ENCODE measurements at regions not wholly inside any gene's neighbourhood (a gene's known extent, or its start where the extent isn't known, plus 50 kb on each side); places are given as distances from the start of the nearest gene placed in this dataset.
"Not testable (repeated sequence)": the region's sequence is repeated elsewhere in the genome, so short reads cannot be mapped to it uniquely, and the experiment has no call there.

GRCh38 chr1:104946558-104947210, 1197.0 kb downstream of the AMY1C start:
- DNase-seq (ENCODE audit: low read depth) = no peak

- no peak for DNase-seq (ENCODE audit: low read depth)
Measured at GRCh38 chr1:104953555-104953954, 1203.9 kb downstream of the AMY1C start.

GRCh38 chr1:104973516-104973915, 1223.8 kb downstream of the AMY1C start:
- no peak for DNase-seq (ENCODE audit: low read depth)

- DNase-seq (ENCODE audit: low read depth) = no peak
Measured at GRCh38 chr1:104979651-104980050, 1230.0 kb downstream of the AMY1C start.

GRCh38 chr1:104987210-104987609, 1237.5 kb downstream of the AMY1C start:
- DNase-seq (ENCODE audit: low read depth) = no peak

- DNase-seq (ENCODE audit: low read depth) = no peak
Measured at GRCh38 chr1:104989012-104989411, 1239.3 kb downstream of the AMY1C start.

- peak; percentile 0 for DNase-seq (ENCODE audit: low read depth)
Measured at GRCh38 chr1:104991702-104992101, 1242.0 kb downstream of the AMY1C start.

GRCh38 chr1:105000793-105001192, 1251.1 kb downstream of the AMY1C start:
- DNase-seq (ENCODE audit: low read depth) = no peak

GRCh38 chr1:105004515-105004914, 1254.8 kb downstream of the AMY1C start:
- DNase-seq (ENCODE audit: low read depth) = no peak

- DNase-seq (ENCODE audit: low read depth) = no peak
Measured at GRCh38 chr1:105005594-105006195, 1256.0 kb downstream of the AMY1C start.

GRCh38 chr1:105017587-105017986, 1267.9 kb downstream of the AMY1C start:
- no peak for DNase-seq (ENCODE audit: low read depth)

GRCh38 chr1:105023719-105024118, 1274.0 kb downstream of the AMY1C start:
- no peak for DNase-seq (ENCODE audit: low read depth)

GRCh38 chr1:105027838-105028471, 1278.3 kb downstream of the AMY1C start:
- no peak for DNase-seq (ENCODE audit: low read depth)

GRCh38 chr1:105072446-105072845, 1322.7 kb downstream of the AMY1C start:
- DNase-seq (ENCODE audit: low read depth) = peak; percentile 11

GRCh38 chr1:105072850-105073249, 1323.2 kb downstream of the AMY1C start:
- no peak for DNase-seq (ENCODE audit: low read depth)

- no peak for DNase-seq (ENCODE audit: low read depth)
Measured at GRCh38 chr1:105073660-105074059, 1324.0 kb downstream of the AMY1C start.

- DNase-seq (ENCODE audit: low read depth) = no peak
Measured at GRCh38 chr1:105083611-105084010, 1333.9 kb downstream of the AMY1C start.

- DNase-seq (ENCODE audit: low read depth) = peak; percentile 24
Measured at GRCh38 chr1:105087506-105087905, 1337.8 kb downstream of the AMY1C start.

- no peak for DNase-seq (ENCODE audit: low read depth)
Measured at GRCh38 chr1:105088166-105088565, 1338.5 kb downstream of the AMY1C start.

GRCh38 chr1:105093893-105094292, 1344.2 kb downstream of the AMY1C start:
- not testable (repeated sequence) for DNase-seq (ENCODE audit: low read depth)

- DNase-seq (ENCODE audit: low read depth) = no peak
Measured at GRCh38 chr1:105100102-105100501, 1350.4 kb downstream of the AMY1C start.

- DNase-seq (ENCODE audit: low read depth) = no peak
Measured at GRCh38 chr1:105101261-105101660, 1351.6 kb downstream of the AMY1C start.

- no peak for DNase-seq (ENCODE audit: low read depth)
Measured at GRCh38 chr1:105102371-105102770, 1352.7 kb downstream of the AMY1C start.

Data from M059J (cell line).